GM12872 (cell line): ENCODE measurements at regions not wholly inside any gene's neighbourhood (a gene's known extent, or its start where the extent isn't known, plus 50 kb on each side); places are given as distances from the start of the nearest gene placed in this dataset.

ENCODE experiments used
- TF ChIP-seq, protein P1 (sequence below): IDR thresholded peaks from 3 replicates; pipeline ENCODE4 v1.5.1; 2011; ENCODE audit warnings: low read depth, mild to moderate bottlenecking, low read length, moderate library complexity; ENCODE audit not compliant: insufficient read depth

GRCh38 chr10:78471723-78472550, 438.3 kb downstream of the RPS24 start:
- TF ChIP-seq, protein P1, sequence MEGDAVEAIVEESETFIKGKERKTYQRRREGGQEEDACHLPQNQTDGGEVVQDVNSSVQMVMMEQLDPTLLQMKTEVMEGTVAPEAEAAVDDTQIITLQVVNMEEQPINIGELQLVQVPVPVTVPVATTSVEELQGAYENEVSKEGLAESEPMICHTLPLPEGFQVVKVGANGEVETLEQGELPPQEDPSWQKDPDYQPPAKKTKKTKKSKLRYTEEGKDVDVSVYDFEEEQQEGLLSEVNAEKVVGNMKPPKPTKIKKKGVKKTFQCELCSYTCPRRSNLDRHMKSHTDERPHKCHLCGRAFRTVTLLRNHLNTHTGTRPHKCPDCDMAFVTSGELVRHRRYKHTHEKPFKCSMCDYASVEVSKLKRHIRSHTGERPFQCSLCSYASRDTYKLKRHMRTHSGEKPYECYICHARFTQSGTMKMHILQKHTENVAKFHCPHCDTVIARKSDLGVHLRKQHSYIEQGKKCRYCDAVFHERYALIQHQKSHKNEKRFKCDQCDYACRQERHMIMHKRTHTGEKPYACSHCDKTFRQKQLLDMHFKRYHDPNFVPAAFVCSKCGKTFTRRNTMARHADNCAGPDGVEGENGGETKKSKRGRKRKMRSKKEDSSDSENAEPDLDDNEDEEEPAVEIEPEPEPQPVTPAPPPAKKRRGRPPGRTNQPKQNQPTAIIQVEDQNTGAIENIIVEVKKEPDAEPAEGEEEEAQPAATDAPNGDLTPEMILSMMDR = no peak

DNA sequence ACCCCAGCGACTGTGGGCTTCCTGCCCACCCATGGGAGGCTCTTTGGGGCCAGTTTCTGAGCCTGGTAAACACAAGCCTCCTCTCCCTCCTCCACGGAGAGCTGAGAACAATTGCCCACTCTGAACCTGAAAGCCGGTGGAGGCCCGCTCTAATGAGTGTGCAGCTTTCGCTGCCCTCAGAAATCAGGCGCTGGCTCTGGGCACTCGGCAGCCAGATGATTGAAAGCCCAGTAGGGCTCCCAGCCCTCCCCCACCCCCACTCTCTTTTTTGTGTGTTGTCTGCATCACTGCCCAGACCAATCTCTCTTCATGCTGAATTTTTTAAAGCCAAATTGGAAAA, 438.9 kb downstream of the RPS24 start:
- TF ChIP-seq, protein P1 = no peak

DNA sequence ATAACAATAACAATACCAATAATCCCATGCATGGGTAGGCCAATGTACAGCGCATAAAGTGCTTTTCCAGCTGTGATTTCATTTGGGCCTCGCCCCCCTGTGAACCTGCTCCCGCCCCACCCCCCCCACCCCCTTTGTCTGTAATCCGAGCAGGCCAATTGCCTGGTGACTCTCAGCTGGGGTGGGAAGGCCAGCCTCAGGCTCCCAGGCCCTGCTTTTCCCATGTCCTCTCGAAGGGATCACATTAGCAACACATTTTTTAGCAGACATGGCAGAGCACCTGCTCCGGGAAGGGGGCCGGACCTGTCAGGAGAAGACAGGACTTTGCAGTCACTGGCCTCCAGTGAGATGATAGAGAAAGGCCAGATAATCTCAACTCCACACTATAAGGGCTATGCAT, 439.3 kb downstream of the RPS24 start:
- TF ChIP-seq, protein P1 = no peak

DNA sequence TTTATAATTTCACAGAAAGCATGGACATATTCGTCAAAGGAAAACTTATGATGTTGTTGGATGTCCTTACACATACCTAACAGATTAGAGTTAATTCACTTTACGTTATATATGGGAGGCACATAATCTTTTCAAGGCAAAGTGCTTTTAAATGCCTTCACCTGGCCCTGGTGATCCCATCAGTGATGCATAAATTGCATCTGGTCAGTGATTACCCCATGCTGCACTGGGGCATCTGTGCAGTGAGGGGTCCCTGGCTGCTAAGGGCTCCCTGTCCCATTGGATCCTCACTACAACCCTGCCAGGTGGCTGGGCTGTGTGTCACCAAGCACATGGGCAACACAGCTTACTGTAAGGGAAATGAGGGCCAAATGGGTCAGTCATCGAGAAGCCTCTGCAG, 441.1 kb downstream of the RPS24 start:
- TF ChIP-seq, protein P1 = no peak

GRCh38 chr10:78475437-78475836, 441.8 kb downstream of the RPS24 start:
- TF ChIP-seq, protein P1 = no peak

DNA sequence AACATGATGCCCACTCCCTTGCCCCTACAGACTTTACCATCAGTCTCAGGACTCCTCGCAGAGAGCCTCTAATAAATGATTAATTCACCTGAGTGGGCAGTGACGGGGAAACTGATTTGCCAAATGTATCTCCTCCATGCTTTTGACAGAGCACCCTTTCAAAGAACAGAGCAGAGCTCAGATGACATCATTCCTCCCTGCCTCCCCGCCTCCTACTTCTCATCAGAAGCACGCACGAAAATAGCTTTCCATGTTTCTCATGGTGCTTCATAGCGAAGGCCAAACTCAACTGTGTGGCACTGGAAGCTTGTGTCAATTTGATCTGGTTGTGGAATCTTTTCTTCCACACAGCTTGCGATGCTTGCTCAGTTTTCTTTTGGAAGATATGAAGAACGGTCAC, 442.5 kb downstream of the RPS24 start:
- TF ChIP-seq, protein P1 = no peak

DNA sequence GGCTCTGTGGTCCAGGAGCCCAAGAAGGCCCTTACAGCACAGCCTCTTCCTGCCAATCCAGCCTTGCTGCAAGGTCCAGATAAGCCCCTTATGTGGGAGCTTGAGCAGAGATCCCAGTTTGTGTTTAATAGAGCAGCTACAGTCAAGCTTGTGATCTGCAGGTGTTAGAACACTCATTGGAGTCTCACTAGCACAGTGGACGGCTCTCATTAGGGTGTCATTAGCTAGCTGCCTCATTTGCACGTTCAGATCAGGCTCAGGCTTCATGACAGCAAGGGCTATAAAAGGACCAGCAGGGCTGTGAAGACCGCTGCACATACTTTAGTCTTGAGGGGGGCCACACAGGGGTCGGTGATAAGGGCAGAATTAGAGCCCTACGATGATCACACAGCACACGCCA, 443.2 kb downstream of the RPS24 start:
- TF ChIP-seq, protein P1 = no peak
